GM23248 (cell line): ENCODE measurements at regions not wholly inside any gene's neighbourhood (a gene's known extent, or its start where the extent isn't known, plus 50 kb on each side); places are given as distances from the start of the nearest gene placed in this dataset.

ENCODE experiments used
- DNase-seq: peaks from one replicate; pipeline ENCODE4 v3.0.0-alpha.2; 2015
- H2AFZ ChIP-seq: fragments of 200-600 bp; sonication (generic); 2 replicates; pipeline ENCODE4 v1.6.1; 2016; ENCODE audit warnings: antibody characterized with exemption
- H3F3A ChIP-seq: fragments of 200-600 bp; sonication (generic); 2 replicates; pipeline ENCODE4 v1.6.1; 2016; ENCODE audit warnings: mild to moderate bottlenecking, antibody characterized with exemption, mixed run types; ENCODE audit not compliant: insufficient read depth
- H3K27ac ChIP-seq: fragments of 200-600 bp; sonication (generic); 2 replicates; pipeline ENCODE4 v1.5.1; 2016; ENCODE audit warnings: mild to moderate bottlenecking
- H3K27me3 ChIP-seq: fragments of 200-600 bp; sonication (generic); replicated peaks from 2 replicates; pipeline ENCODE4 v1.6.1; 2016; ENCODE audit warnings: mild to moderate bottlenecking; ENCODE audit not compliant: insufficient read depth
- H3K36me3 ChIP-seq: fragments of 200-600 bp; sonication (generic); 2 replicates; pipeline ENCODE4 v1.6.1; 2016; ENCODE audit warnings: low read depth, mild to moderate bottlenecking
- H3K4me1 ChIP-seq: fragments of 200-600 bp; sonication (generic); 2 replicates; pipeline ENCODE4 v1.6.1; 2016; ENCODE audit warnings: mild to moderate bottlenecking; ENCODE audit not compliant: insufficient read depth
- H3K4me2 ChIP-seq: fragments of 200-600 bp; sonication (generic); one replicate; pipeline ENCODE4 v1.6.1; 2016; ENCODE audit warnings: mild to moderate bottlenecking; ENCODE audit not compliant: unreplicated experiment
- H3K4me3 ChIP-seq: fragments of 200-600 bp; sonication (generic); 2 replicates; pipeline ENCODE4 v1.5.1; 2016; ENCODE audit warnings: mild to moderate bottlenecking
- H3K79me2 ChIP-seq: fragments of 200-600 bp; sonication (generic); 2 replicates; pipeline ENCODE4 v1.6.1; 2016; ENCODE audit warnings: mild to moderate bottlenecking; ENCODE audit not compliant: insufficient read depth
- H3K9ac ChIP-seq: fragments of 200-600 bp; sonication (generic); 2 replicates; pipeline ENCODE4 v1.6.1; 2016; ENCODE audit warnings: mild to moderate bottlenecking
- H3K9me2 ChIP-seq: fragments of 200-600 bp; sonication (generic); 2 replicates; pipeline ENCODE4 v1.6.1; 2016; ENCODE audit warnings: mixed run types, mild to moderate bottlenecking, moderate library complexity; ENCODE audit not compliant: insufficient read depth
- H3K9me3 ChIP-seq: fragments of 200-600 bp; sonication (generic); one replicate; pipeline ENCODE4 v1.6.1; 2017; ENCODE audit warnings: low read depth
- H4K20me1 ChIP-seq: fragments of 200-600 bp; sonication (generic); 2 replicates; pipeline ENCODE4 v1.6.0; 2016; ENCODE audit not compliant: insufficient read depth
- EZH2 ChIP-seq: fragments of 200-600 bp; sonication (generic); IDR thresholded peaks from 2 replicates; pipeline ENCODE4 v1.6.1; 2018; ENCODE audit warnings: antibody characterized with exemption, mild to moderate bottlenecking; ENCODE audit not compliant: insufficient read depth, poor library complexity, severe bottlenecking
- EZH2phosphoT487 ChIP-seq: fragments of 200-600 bp; sonication (generic); IDR thresholded peaks from 2 replicates; pipeline ENCODE4 v1.6.1; 2018; ENCODE audit warnings: antibody characterized with exemption, moderate library complexity, mild to moderate bottlenecking, low read depth; ENCODE audit not compliant: insufficient read depth
- WGBS, 2 experiments: methylation state at CpG; one replicate each; pipeline ENCODE4 v1.1.6; 2015 to 2017; ENCODE audit warnings: low lambda C conversion rate in 2 of 2, low coverage in 1 of 2; ENCODE audit errors: missing lambda C conversion rate in 2 of 2; 5-methylcytosine and 5-hydroxymethylcytosine counted together
- in situ Hi-C: fragments of 300-500 bp; cut with MboI; formaldehyde crosslinking; loops from 2 replicates; pipeline ENCODE4 v1.15.0; 2020

DNA sequence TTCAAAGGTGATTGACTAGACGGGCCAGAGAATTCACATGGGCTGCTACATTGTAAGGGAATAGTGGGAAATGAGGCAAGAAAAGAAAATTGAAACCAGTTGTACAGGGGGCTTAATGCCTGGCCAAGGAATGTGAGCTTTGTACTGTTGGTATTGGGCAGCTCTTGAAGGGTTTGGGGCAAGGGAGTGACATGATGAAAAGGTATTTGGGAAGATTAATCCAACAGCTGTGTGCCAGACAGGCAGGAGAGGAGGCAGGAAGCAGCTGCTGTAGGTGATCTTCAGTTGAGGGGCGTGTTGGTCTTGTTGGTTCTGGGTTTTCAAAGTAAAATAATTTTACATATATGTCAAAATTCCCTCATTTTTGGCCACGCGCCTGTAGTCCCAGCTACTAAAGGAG lies 384.5 kb upstream of the TENM3 start:
- Histone ChIP-seq H3K9me3 (no peaks in the 10 kb centered on the region), H3K79me2 (no peaks in the 10 kb centered on the region), H3K4me1 (no peaks in the 10 kb centered on the region), H3K4me2 (no peak overlapping the region), H3K36me3 (no peaks in the 10 kb centered on the region), H3K9ac (no peak overlapping the region), H3K4me3 (no peak overlapping the region), H3K27ac (no peak overlapping the region), H4K20me1 (no peaks in the 10 kb centered on the region), H3K27me3 (no peaks in the 10 kb centered on the region), H3F3A (no peaks in the 10 kb centered on the region), H2AFZ (no peak overlapping the region), H3K9me2 (no peaks in the 10 kb centered on the region)
- in situ Hi-C loops, result no loop called here
- DNase-seq, result no peak
- 5 to 14% methylated on average over 4 of the region's 4 CpGs for WGBS, 2 experiments
- TF ChIP-seq EZH2phosphoT487, result no peak
- TF ChIP-seq EZH2, result no peak

DNA sequence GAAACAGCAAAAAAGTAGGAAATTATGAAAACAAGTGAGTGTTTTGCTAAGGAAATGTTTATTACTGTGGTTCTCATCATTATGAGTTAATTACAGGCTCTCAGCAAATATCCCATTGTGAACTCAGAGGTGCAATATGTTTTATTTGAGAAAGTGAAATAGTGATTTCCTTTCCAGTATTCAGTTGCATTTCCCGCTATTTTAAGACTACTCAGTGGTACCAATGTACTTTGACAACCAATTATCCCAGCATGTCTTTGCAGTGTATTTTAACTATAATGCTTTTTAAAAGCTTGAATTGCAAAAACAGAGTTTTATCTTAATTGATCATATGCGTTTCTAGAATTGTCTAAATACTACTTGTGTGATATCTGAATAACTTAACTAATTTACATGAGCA lies 383.8 kb upstream of the TENM3 start:
- Histone ChIP-seq H2AFZ (no peak overlapping the region), H3K27ac (no peak overlapping the region), H3F3A (no peaks in the 10 kb centered on the region), H4K20me1 (no peaks in the 10 kb centered on the region), H3K9ac (no peak overlapping the region), H3K79me2 (no peaks in the 10 kb centered on the region), H3K4me2 (no peak overlapping the region), H3K9me3 (no peaks in the 10 kb centered on the region), H3K4me3 (no peak overlapping the region), H3K9me2 (no peaks in the 10 kb centered on the region), H3K27me3 (no peaks in the 10 kb centered on the region), H3K4me1 (no peaks in the 10 kb centered on the region), H3K36me3 (no peaks in the 10 kb centered on the region)
- 14 to 16% methylated on average over 2 of the region's 2 CpGs for WGBS, 2 experiments
- TF ChIP-seq EZH2 (no peak), EZH2phosphoT487 (no peak)
- in situ Hi-C loops, result no loop called here
- DNase-seq, result no peak

- no peak for TF ChIP-seq EZH2phosphoT487
- TF ChIP-seq EZH2, result no peak
- H3F3A ChIP-seq, result no peaks in the 10 kb centered on the region
- no peak overlapping the region for H3K4me2 ChIP-seq
- in situ Hi-C loops, result no loop called here
- no peaks in the 10 kb centered on the region for H3K79me2 ChIP-seq
- H3K4me3 ChIP-seq, result no peak overlapping the region
- H3K36me3 ChIP-seq, result no peaks in the 10 kb centered on the region
- H3K9me2 ChIP-seq, result no peaks in the 10 kb centered on the region
- peak; percentile 9 for DNase-seq
- H3K27me3 ChIP-seq, result no peaks in the 10 kb centered on the region
- no peak overlapping the region for H3K27ac ChIP-seq
- no peak overlapping the region for H3K9ac ChIP-seq
- WGBS, 2 experiments, result 2 to 4% methylated on average over 7 of the region's 7 CpGs
- H2AFZ ChIP-seq, result no peak overlapping the region
- H3K9me3 ChIP-seq, result no peaks in the 10 kb centered on the region
- H3K4me1 ChIP-seq, result no peaks in the 10 kb centered on the region
- no peaks in the 10 kb centered on the region for H4K20me1 ChIP-seq
Observed at GRCh38 chr4:181860157-181860556, 383.0 kb upstream of the TENM3 start.

DNA sequence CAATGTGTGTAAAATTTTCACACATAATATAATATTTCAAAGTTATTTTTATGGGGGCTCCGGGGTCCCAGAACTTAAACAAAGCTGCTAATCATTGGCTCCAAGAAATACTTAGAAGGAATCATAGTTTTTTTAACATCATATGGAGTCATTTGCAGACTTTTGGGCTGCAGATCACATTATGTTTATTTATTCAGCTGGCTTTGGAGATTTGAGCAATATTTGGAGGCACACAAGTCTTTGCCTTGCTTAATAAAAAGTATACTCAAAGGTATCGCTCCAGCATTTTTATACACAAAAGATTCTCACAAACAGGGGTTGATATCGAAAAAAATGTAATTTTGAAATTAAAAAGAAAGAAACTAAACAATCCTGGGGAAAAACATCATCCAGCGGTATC lies 382.5 kb upstream of the TENM3 start:
- no peaks in the 10 kb centered on the region for H3F3A ChIP-seq
- no peak overlapping the region for H3K27ac ChIP-seq
- no peaks in the 10 kb centered on the region for H4K20me1 ChIP-seq
- in situ Hi-C loops, result no loop called here
- WGBS, 2 experiments, result 13 to 14% methylated on average over 4 of the region's 4 CpGs
- no peak overlapping the region for H3K4me2 ChIP-seq
- no peaks in the 10 kb centered on the region for H3K79me2 ChIP-seq
- H3K4me3 ChIP-seq, result no peak overlapping the region
- TF ChIP-seq EZH2 (no peak), EZH2phosphoT487 (no peak)
- no peaks in the 10 kb centered on the region for H3K27me3 ChIP-seq
- no peaks in the 10 kb centered on the region for H3K9me2 ChIP-seq
- DNase-seq, result no peak
- H2AFZ ChIP-seq, result no peak overlapping the region
- H3K9ac ChIP-seq, result no peak overlapping the region
- no peaks in the 10 kb centered on the region for H3K36me3 ChIP-seq
- no peaks in the 10 kb centered on the region for H3K9me3 ChIP-seq
- no peaks in the 10 kb centered on the region for H3K4me1 ChIP-seq

DNA sequence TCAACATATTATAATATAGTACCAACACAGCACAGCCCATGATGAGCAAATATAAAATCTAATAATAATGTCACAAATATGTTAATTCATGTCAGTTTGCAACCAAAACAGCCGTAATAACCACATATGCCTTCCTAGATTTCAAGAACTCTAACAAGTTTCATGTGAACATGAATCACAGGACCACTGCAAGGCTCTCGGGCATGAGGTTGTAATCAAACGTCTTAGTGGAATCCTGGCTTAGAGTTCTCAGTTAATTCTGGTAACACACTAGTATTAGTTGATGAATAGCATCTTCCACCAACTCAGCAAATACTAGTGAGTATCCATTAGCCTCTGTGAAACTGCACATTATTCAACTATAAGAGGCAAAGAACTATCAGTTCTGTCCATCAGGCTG lies 379.3 kb upstream of the TENM3 start:
- H3K9me2 ChIP-seq, result no peaks in the 10 kb centered on the region
- H3K79me2 ChIP-seq, result no peaks in the 10 kb centered on the region
- WGBS, 2 experiments, result 3% methylated on average over 3 of the region's 3 CpGs
- no peaks in the 10 kb centered on the region for H3K4me1 ChIP-seq
- H3K27ac ChIP-seq, result no peak overlapping the region
- H3K27me3 ChIP-seq, result no peaks in the 10 kb centered on the region
- no peak for TF ChIP-seq EZH2phosphoT487
- no peak overlapping the region for H3K9ac ChIP-seq
- no peak overlapping the region for H3K4me3 ChIP-seq
- no peak overlapping the region for H3K4me2 ChIP-seq
- no peak for DNase-seq
- H3F3A ChIP-seq, result no peaks in the 10 kb centered on the region
- H4K20me1 ChIP-seq, result no peaks in the 10 kb centered on the region
- no peak overlapping the region for H2AFZ ChIP-seq
- H3K9me3 ChIP-seq, result no peaks in the 10 kb centered on the region
- in situ Hi-C loops, result no loop called here
- no peaks in the 10 kb centered on the region for H3K36me3 ChIP-seq
